Uterus (tissue), 2 donors: ENCODE measurements at regions not wholly inside any gene's neighbourhood (a gene's known extent, or its start where the extent isn't known, plus 50 kb on each side); places are given as distances from the start of the nearest gene placed in this dataset.

Source experiments
- POLR2A ChIP-seq, 2 donors: fragments of 450-650 bp; IDR thresholded peaks; one replicate each; pipeline ENCODE4 v1.6.1; 2016; ENCODE audit warnings: antibody characterized with exemption in 2 of 2, mild to moderate bottlenecking in 1 of 2, moderate library complexity in 1 of 2
- TF ChIP-seq, protein P1 (sequence below), 4 experiments: fragments of 200-600 bp in 2 of 4; fragments of 450-650 bp in 2 of 4; sonication (generic) in 2 of 4; IDR thresholded peaks; one replicate each; pipeline ENCODE4 v1.5.1; 2016 to 2019; ENCODE audit warnings: antibody characterized with exemption in 4 of 4, mild to moderate bottlenecking in 2 of 4, moderate library complexity in 1 of 4

DNA sequence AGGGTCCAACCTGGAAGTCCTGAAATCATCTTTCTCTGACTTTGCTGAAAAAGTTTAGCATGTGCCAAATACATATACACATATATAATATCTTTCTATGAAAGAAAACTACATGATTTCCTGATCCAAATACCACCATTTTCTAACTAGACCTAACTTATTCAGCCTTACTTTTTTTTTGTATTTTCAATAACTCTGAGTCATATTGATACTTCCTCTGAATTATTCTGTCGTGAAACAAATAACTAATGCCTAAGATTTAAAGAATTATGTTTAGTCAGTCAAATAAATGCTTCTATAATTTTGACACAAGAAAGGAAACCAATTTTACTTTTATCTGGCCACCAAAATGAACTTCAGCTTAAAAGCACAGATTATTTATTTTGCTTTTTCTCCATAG lies 760.2 kb upstream of the GBE1 start:
- TF ChIP-seq, protein P1, sequence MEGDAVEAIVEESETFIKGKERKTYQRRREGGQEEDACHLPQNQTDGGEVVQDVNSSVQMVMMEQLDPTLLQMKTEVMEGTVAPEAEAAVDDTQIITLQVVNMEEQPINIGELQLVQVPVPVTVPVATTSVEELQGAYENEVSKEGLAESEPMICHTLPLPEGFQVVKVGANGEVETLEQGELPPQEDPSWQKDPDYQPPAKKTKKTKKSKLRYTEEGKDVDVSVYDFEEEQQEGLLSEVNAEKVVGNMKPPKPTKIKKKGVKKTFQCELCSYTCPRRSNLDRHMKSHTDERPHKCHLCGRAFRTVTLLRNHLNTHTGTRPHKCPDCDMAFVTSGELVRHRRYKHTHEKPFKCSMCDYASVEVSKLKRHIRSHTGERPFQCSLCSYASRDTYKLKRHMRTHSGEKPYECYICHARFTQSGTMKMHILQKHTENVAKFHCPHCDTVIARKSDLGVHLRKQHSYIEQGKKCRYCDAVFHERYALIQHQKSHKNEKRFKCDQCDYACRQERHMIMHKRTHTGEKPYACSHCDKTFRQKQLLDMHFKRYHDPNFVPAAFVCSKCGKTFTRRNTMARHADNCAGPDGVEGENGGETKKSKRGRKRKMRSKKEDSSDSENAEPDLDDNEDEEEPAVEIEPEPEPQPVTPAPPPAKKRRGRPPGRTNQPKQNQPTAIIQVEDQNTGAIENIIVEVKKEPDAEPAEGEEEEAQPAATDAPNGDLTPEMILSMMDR (IDR thresholded peaks at IDR 0.05) = no peak
- no peak for TF ChIP-seq POLR2A (IDR thresholded peaks at IDR 0.05)
